RWPE1 (cell line): ENCODE measurements at regions not wholly inside any gene's neighbourhood (a gene's known extent, or its start where the extent isn't known, plus 50 kb on each side); places are given as distances from the start of the nearest gene placed in this dataset.
A peak's percentile ranks its signal among the peaks of the same experiment; 100 is the strongest.

Experiments used
- CTCF ChIA-PET: fragments of 350-600 bp; sonication (Branson Sonifier 250); formaldehyde crosslinking; extraction: SDS; loops from one replicate; lab custom pipeline; 2021; lab: Yijun Ruan, JAX
- POLR2A ChIA-PET: fragments of 400-600 bp; formaldehyde crosslinking; extraction: SDS; loops from one replicate; lab custom pipeline; 2020; ENCODE audit warnings: antibody characterized with exemption; ENCODE audit not compliant: low non-redundant PET; lab: Yijun Ruan, JAX
- DNase-seq: peaks from one replicate; pipeline ENCODE4 v3.0.0; 2012; ENCODE audit warnings: low spot score
- H3K27ac ChIP-seq: fragments of 450-650 bp; 2 replicates; pipeline ENCODE4 v1.5.1; 2017
- CTCF ChIP-seq: fragments of 450-650 bp; conservative IDR thresholded peaks from 2 replicates; pipeline ENCODE4 v1.5.1; 2017; ENCODE audit warnings: low read depth, mild to moderate bottlenecking

GRCh38 chr5:93926831-93927620 is 185.6 kb upstream of the POU5F2 start:
- TF ChIP-seq CTCF, result no peak
- ChIA-PET POLR2A (no interaction called here), CTCF (interaction anchor here (0.7 kb wide), 1 partner anchor 159 kb away, joined by 6 read pairs; no protein-coding TSS in a partner anchor)
- no peak for DNase-seq
- no peak overlapping the region for H3K27ac ChIP-seq

GRCh38 chr5:93925321-93925720 is 183.9 kb upstream of the POU5F2 start:
- no peak for TF ChIP-seq CTCF
- POLR2A ChIA-PET, result no interaction called here
- peak; percentile 83 for DNase-seq
- CTCF ChIA-PET, result interaction anchor here (0.6 kb wide), 1 partner anchor 35 kb away, joined by 3 read pairs; no protein-coding TSS in a partner anchor
- no peak overlapping the region for H3K27ac ChIP-seq

GRCh38 chr5:93924628-93925027 is 183.2 kb upstream of the POU5F2 start:
- POLR2A ChIA-PET, result no interaction called here
- TF ChIP-seq CTCF, result no peak
- H3K27ac ChIP-seq, result no peak overlapping the region
- CTCF ChIA-PET, result interaction anchor here (0.6 to 0.7 kb wide), 2 partner anchors 264 to 861 kb away, joined by 3 read pairs; no protein-coding TSS in a partner anchor
- peak; percentile 38 for DNase-seq

DNA sequence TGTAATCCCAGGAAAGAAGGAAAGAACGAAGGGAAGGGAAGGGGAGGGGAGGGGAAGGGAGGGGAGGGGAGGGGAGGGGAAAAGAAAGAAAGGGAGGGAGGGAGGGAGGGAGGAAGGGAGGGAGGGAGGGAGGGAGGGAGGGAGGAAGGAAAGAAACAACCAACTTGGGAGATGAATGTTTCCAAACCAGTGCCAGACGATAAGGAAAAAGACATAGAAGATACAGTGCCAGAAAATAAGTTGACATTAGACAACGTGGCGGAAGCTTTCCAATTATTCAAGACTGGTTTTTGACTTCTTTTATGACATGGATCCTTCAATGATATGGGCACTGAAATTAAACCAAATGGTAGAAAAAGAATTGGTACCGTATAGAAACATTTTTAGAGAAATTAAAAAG is 181.2 kb upstream of the POU5F2 start:
- ChIA-PET CTCF (no interaction called here), POLR2A (no interaction called here)
- no peak overlapping the region for H3K27ac ChIP-seq
- DNase-seq, result no peak
- no peak for TF ChIP-seq CTCF

GRCh38 chr5:93921001-93921400 is 179.6 kb upstream of the POU5F2 start:
- H3K27ac ChIP-seq, result no peak overlapping the region
- POLR2A ChIA-PET, result no interaction called here
- CTCF ChIA-PET, result no interaction called here
- no peak for DNase-seq
- TF ChIP-seq CTCF, result no peak

GRCh38 chr5:93916872-93917271 is 175.5 kb upstream of the POU5F2 start:
- CTCF ChIA-PET, result interaction anchor here (0.6 kb wide), 1 partner anchor 800 kb away, joined by 3 read pairs; no protein-coding TSS in a partner anchor
- H3K27ac ChIP-seq, result no peak overlapping the region
- POLR2A ChIA-PET, result no interaction called here
- no peak for TF ChIP-seq CTCF
- DNase-seq, result no peak
